ENCODE measurements at regions not wholly inside any gene's neighbourhood (a gene's known extent, or its start where the extent isn't known, plus 50 kb on each side); places are given as distances from the start of the nearest gene placed in this dataset.

GRCh38 chr15:69814932-69815331, 282.8 kb downstream of the TLE3 start:
- no peak for TF ChIP-seq CTCF (IDR thresholded peaks at IDR 0.05; ENCODE audit: borderline replicate concordance, extremely low read depth, low read length, poor library complexity, severe bottlenecking)
- no peak for TF ChIP-seq EZH2 (IDR thresholded peaks at IDR 0.05; ENCODE audit: borderline replicate concordance, low read depth, low read length, severe bottlenecking)
